SK-N-SH (cell line): ENCODE measurements at regions not wholly inside any gene's neighbourhood (a gene's known extent, or its start where the extent isn't known, plus 50 kb on each side); places are given as distances from the start of the nearest gene placed in this dataset.
"Not testable (repeated sequence)": the region's sequence is repeated elsewhere in the genome, so short reads cannot be mapped to it uniquely, and the experiment has no call there.

Source experiments
- CTCF ChIA-PET: fragments of 300-600, 350-600 bp; formaldehyde crosslinking; extraction: SDS; loops from one replicate; lab custom pipeline; 2021; lab: Yijun Ruan, JAX
- POLR2A ChIA-PET: fragments of 350-600 bp; sonication (Branson Sonifier 250); formaldehyde crosslinking; extraction: SDS; loops from one replicate; lab custom pipeline; 2020; ENCODE audit warnings: antibody characterized with exemption, inconsistent platforms; lab: Yijun Ruan, JAX
- DNase-seq: peaks from one replicate; pipeline ENCODE4 v3.0.0; 2012
- H2AFZ ChIP-seq: fragments of 200-600 bp; sonication (generic); 2 replicates; pipeline ENCODE4 v1.8.1; 2016; ENCODE audit warnings: antibody characterized with exemption, mild to moderate bottlenecking, low read depth
- H3F3A ChIP-seq: fragments of 200-600 bp; sonication (generic); replicated peaks from 2 replicates; pipeline ENCODE3; 2016; ENCODE audit warnings: antibody characterized with exemption, mild to moderate bottlenecking; ENCODE audit not compliant: insufficient read depth
- H3K27ac ChIP-seq, 2 experiments: fragments of 200-500 bp in 1 of 2; fragments of 200-600 bp in 1 of 2; sonication (Bioruptor generic) in 1 of 2; sonication (generic), shearing (Covaris generic) in 1 of 2; 2 replicates each; pipeline versions ENCODE4 v1.5.1 to v1.6.1; 2014 to 2016; ENCODE audit warnings: low read depth in 2 of 2, inconsistent platforms in 1 of 2, low read length in 1 of 2, mild to moderate bottlenecking in 1 of 2, mixed read lengths in 1 of 2
- H3K27me3 ChIP-seq: fragments of 200-600 bp; sonication (generic), shearing (Covaris generic); 2 replicates; pipeline ENCODE4 v1.6.1; 2016; ENCODE audit warnings: mixed run types; ENCODE audit not compliant: insufficient read depth
- H3K36me3 ChIP-seq, 2 experiments: fragments of 200-500 bp in 1 of 2; fragments of 200-600 bp in 1 of 2; sonication (Bioruptor generic) in 1 of 2; sonication (generic) in 1 of 2; replicated peaks in 1 of 2; 2 replicates each; pipeline versions ENCODE3 to v1.5.1; 2014 to 2016; ENCODE audit warnings: low read length in 1 of 2, mild to moderate bottlenecking in 1 of 2; ENCODE audit not compliant: insufficient read depth in 2 of 2, control insufficient read depth in 1 of 2
- H3K4me1 ChIP-seq, 2 experiments: fragments of 200-500 bp in 1 of 2; fragments of 200-600 bp in 1 of 2; sonication (Bioruptor generic) in 1 of 2; sonication (generic), shearing (Covaris generic) in 1 of 2; 2 replicates each; pipeline versions ENCODE4 v1.5.1 to v1.6.1; 2014 to 2016; ENCODE audit warnings: low read depth in 1 of 2, low read length in 1 of 2, mixed run types in 1 of 2; ENCODE audit not compliant: insufficient read depth in 2 of 2, control insufficient read depth in 1 of 2
- H3K4me2 ChIP-seq: fragments of 200-600 bp; sonication (generic), shearing (Covaris generic); 2 replicates; pipeline ENCODE4 v1.6.1; 2017; ENCODE audit warnings: mixed run types
- H3K4me3 ChIP-seq, 2 experiments: fragments of 200-500 bp in 1 of 2; fragments of 200-600 bp in 1 of 2; sonication (Bioruptor generic) in 1 of 2; sonication (generic), shearing (Covaris generic) in 1 of 2; 2 replicates each; pipeline versions ENCODE4 v1.5.1 to v1.8.1; 2014 to 2016; ENCODE audit warnings: low read depth in 2 of 2, inconsistent platforms in 1 of 2, low read length in 1 of 2, mild to moderate bottlenecking in 1 of 2, mixed read lengths in 1 of 2, moderate library complexity in 1 of 2
- H3K79me2 ChIP-seq: fragments of 200-600 bp; sonication (generic); 2 replicates; pipeline ENCODE4 v1.8.1; 2017; ENCODE audit warnings: mild to moderate bottlenecking; ENCODE audit not compliant: insufficient read depth
- H3K9ac ChIP-seq: fragments of 200-600 bp; sonication (generic); 2 replicates; pipeline ENCODE4 v1.6.1; 2017; ENCODE audit warnings: mixed run types
- H3K9me2 ChIP-seq: fragments of 200-600 bp; sonication (generic); 2 replicates; pipeline ENCODE4 v1.6.1; 2017; ENCODE audit warnings: mixed run types
- H3K9me3 ChIP-seq: fragments of 200-600 bp; sonication (generic); 2 replicates; pipeline ENCODE4 v1.6.1; 2017; ENCODE audit warnings: mixed run types, mild to moderate bottlenecking, moderate library complexity
- H4K20me1 ChIP-seq: fragments of 200-600 bp; sonication (generic); 2 replicates; pipeline ENCODE4 v1.6.1; 2017; ENCODE audit warnings: mild to moderate bottlenecking, mixed run types; ENCODE audit not compliant: insufficient read depth
- ELF1 ChIP-seq: IDR thresholded peaks from 2 replicates; pipeline ENCODE4 v1.4.0; 2012
- EP300 ChIP-seq, 2 experiments: IDR thresholded peaks; 2 replicates each; pipeline versions ENCODE4 v1.4.0 to v1.6.1; 2012; ENCODE audit warnings: borderline replicate concordance in 1 of 2, low read depth in 1 of 2, low read length in 1 of 2
- EZH2phosphoT487 ChIP-seq: fragments of 200-600 bp; sonication (generic); IDR thresholded peaks from 2 replicates; pipeline ENCODE4 v1.6.1; 2017; ENCODE audit warnings: low read depth, mixed run types, mild to moderate bottlenecking, antibody characterized with exemption, moderate library complexity, borderline replicate concordance
- GATA2 ChIP-seq: sonication (generic); formaldehyde crosslinking; IDR thresholded peaks from 2 replicates; pipeline ENCODE4 v1.5.0; 2020; ENCODE audit warnings: mild to moderate bottlenecking, missing genetic modification reagents
- RAD21 ChIP-seq: IDR thresholded peaks from 2 replicates; pipeline ENCODE4 v1.6.1; 2012; ENCODE audit warnings: mild to moderate bottlenecking, low read length
- RCOR1 ChIP-seq: fragments of 150-350 bp; IDR thresholded peaks from 2 replicates; pipeline ENCODE4 v1.6.1; 2017; ENCODE audit warnings: antibody characterized with exemption, low read length
- SIN3A ChIP-seq: IDR thresholded peaks from 2 replicates; pipeline ENCODE4 v1.6.1; 2012; ENCODE audit warnings: low read depth, mild to moderate bottlenecking, low read length, moderate library complexity, borderline replicate concordance
- SMC3 ChIP-seq: IDR thresholded peaks from 2 replicates; pipeline ENCODE4 v1.6.1; 2012; ENCODE audit warnings: low read depth, low read length, improper control_type of control experiment
- TCF12 ChIP-seq: IDR thresholded peaks from 2 replicates; pipeline ENCODE4 v1.4.0; 2012
- USF1 ChIP-seq: IDR thresholded peaks from 2 replicates; pipeline ENCODE4 v1.4.0; 2012; ENCODE audit warnings: low read depth, borderline replicate concordance
- WGBS: methylation state at CpG from one replicate; pipeline ENCODE4 v1.1.6; 2017; ENCODE audit warnings: low lambda C conversion rate; 5-methylcytosine and 5-hydroxymethylcytosine counted together
- TF ChIP-seq, protein P1 (sequence below): fragments of 200-600 bp; sonication (generic); IDR thresholded peaks from 2 replicates; pipeline ENCODE4 v1.6.1; 2017; ENCODE audit warnings: antibody characterized with exemption, mild to moderate bottlenecking, moderate library complexity
- TF ChIP-seq, protein P2 (sequence below): fragments of 150-350 bp; IDR thresholded peaks from 2 replicates; pipeline ENCODE4 v1.6.1; 2017; ENCODE audit warnings: antibody characterized with exemption, low read length, low read depth, borderline replicate concordance
- TF ChIP-seq, protein P3 (sequence below): IDR thresholded peaks from 2 replicates; pipeline ENCODE4 v1.4.0; 2012; ENCODE audit warnings: low read depth, borderline replicate concordance

DNA sequence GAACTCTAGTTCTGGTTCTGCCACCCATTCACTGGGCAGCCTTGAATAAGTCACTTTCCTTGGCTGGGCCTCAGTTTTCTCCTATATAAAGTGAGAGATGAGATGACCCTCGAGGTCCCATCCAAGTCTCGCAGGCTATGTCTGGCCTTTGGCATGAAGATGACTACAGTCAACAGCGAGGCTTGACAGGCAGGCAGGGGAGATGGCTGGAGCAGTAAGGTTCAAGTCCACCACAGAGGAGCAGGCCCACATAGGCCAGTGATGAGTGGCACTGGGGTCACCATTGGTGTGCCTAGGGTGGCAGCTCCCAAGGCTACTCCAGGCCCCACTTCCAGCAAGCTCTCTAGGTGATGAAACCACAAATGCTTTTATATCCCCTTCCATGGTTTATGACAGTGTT lies 161.4 kb downstream of the ZFP36L2 start:
- no peaks in the 10 kb centered on the region for H3K36me3 ChIP-seq
- no peak overlapping the region for H2AFZ ChIP-seq
- H3K79me2 ChIP-seq: no peaks in the 10 kb centered on the region
- CTCF ChIA-PET: interaction anchor here (1.3 kb wide), 1 partner anchor 27 kb away, joined by 4 read pairs; no protein-coding TSS in a partner anchor
- no peak overlapping the region for H3K4me3 ChIP-seq
- H4K20me1 ChIP-seq: no peaks in the 10 kb centered on the region
- no peak overlapping the region for H3K4me2 ChIP-seq
- H3K4me1 ChIP-seq: peaks cover 0 to 25% of the 10 kb centered on the region in 2 experiments; a peak in 1 of 4 replicates
- H3K27ac ChIP-seq: no peak overlapping the region
- H3K9me2 ChIP-seq: no peaks in the 10 kb centered on the region
- peaks cover 9% of the 10 kb centered on the region for H3F3A ChIP-seq
- no peaks in the 10 kb centered on the region for H3K27me3 ChIP-seq
- POLR2A ChIA-PET: no interaction called here
- TF ChIP-seq ELF1 (no peak), EP300 (IDR thresholded peaks at IDR 0.05; ENCODE audit: borderline replicate concordance in 1 of 2, low read depth in 1 of 2, low read length in 1 of 2) (no peak), USF1 (no peak), RCOR1 (no peak), GATA2 (CRISPR knock-in tag) (no peak), SMC3 (no peak), EZH2phosphoT487 (no peak)
- TF ChIP-seq, protein P1, sequence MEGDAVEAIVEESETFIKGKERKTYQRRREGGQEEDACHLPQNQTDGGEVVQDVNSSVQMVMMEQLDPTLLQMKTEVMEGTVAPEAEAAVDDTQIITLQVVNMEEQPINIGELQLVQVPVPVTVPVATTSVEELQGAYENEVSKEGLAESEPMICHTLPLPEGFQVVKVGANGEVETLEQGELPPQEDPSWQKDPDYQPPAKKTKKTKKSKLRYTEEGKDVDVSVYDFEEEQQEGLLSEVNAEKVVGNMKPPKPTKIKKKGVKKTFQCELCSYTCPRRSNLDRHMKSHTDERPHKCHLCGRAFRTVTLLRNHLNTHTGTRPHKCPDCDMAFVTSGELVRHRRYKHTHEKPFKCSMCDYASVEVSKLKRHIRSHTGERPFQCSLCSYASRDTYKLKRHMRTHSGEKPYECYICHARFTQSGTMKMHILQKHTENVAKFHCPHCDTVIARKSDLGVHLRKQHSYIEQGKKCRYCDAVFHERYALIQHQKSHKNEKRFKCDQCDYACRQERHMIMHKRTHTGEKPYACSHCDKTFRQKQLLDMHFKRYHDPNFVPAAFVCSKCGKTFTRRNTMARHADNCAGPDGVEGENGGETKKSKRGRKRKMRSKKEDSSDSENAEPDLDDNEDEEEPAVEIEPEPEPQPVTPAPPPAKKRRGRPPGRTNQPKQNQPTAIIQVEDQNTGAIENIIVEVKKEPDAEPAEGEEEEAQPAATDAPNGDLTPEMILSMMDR: no peak
- H3K9ac ChIP-seq: no peak overlapping the region
- WGBS: 100% methylated on average over 3 of the region's 3 CpGs
- no peak for DNase-seq
- 0 out of 2 replicates have a peak, but pooled peaks cover 5% of the 10 kb centered on the region for H3K9me3 ChIP-seq

- H3K36me3 ChIP-seq, POLR2A ChIA-PET, H4K20me1 ChIP-seq, H3K9me2 ChIP-seq, H3K9me3 ChIP-seq, H3K4me3 ChIP-seq, H3K79me2 ChIP-seq, H2AFZ ChIP-seq, H3K9ac ChIP-seq, H3K27me3 ChIP-seq, CTCF ChIA-PET, DNase-seq, H3K4me2 ChIP-seq, H3K27ac ChIP-seq: not testable (repeated sequence)
- peaks cover 25% of the 10 kb centered on the region for H3F3A ChIP-seq
- WGBS: 100% methylated on average over 2 of the region's 32 CpGs
- peaks cover 12 to 27% of the 10 kb centered on the region in 2 experiments for H3K4me1 ChIP-seq
Measured at GRCh38 chr2:43063096-43063495, 163.3 kb downstream of the ZFP36L2 start.

DNA sequence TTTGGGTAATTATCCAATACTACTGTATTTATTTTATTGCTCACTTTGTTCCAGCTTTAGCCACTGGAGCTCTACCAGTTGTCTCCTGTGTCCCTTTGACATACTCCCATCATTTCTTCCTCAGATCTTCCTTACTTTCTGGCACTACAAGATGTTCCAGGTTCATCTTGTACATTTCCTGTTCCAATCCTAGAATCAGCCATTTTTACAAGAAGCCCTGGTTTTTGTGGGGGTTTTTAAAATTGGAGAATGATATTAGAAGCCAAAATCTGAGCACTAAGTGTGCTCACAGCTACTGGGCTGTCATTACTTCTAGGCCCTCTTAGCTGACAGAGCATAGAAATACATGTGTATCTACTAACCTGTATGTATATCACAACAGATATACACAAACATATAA lies 164.3 kb downstream of the ZFP36L2 start:
- TF ChIP-seq, protein P2, sequence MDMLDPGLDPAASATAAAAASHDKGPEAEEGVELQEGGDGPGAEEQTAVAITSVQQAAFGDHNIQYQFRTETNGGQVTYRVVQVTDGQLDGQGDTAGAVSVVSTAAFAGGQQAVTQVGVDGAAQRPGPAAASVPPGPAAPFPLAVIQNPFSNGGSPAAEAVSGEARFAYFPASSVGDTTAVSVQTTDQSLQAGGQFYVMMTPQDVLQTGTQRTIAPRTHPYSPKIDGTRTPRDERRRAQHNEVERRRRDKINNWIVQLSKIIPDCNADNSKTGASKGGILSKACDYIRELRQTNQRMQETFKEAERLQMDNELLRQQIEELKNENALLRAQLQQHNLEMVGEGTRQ: no peak
- TF ChIP-seq TCF12 (no peak), ELF1 (no peak), SIN3A (no peak), RAD21 (no peak)
- TF ChIP-seq, protein P3, sequence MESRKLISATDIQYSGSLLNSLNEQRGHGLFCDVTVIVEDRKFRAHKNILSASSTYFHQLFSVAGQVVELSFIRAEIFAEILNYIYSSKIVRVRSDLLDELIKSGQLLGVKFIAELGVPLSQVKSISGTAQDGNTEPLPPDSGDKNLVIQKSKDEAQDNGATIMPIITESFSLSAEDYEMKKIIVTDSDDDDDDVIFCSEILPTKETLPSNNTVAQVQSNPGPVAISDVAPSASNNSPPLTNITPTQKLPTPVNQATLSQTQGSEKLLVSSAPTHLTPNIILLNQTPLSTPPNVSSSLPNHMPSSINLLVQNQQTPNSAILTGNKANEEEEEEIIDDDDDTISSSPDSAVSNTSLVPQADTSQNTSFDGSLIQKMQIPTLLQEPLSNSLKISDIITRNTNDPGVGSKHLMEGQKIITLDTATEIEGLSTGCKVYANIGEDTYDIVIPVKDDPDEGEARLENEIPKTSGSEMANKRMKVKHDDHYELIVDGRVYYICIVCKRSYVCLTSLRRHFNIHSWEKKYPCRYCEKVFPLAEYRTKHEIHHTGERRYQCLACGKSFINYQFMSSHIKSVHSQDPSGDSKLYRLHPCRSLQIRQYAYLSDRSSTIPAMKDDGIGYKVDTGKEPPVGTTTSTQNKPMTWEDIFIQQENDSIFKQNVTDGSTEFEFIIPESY: no peak
- POLR2A ChIA-PET: interaction anchor here (1.5 kb wide), 1 partner anchor 159 kb away, joined by 4 read pairs; no protein-coding TSS in a partner anchor
- Histone ChIP-seq H2AFZ (no peak overlapping the region), H3K79me2 (no peaks in the 10 kb centered on the region), H4K20me1 (no peaks in the 10 kb centered on the region), H3K9me3 (0 out of 2 replicates have a peak, but pooled peaks cover 5% of the 10 kb centered on the region), H3K9ac (no peak overlapping the region), H3K4me2 (no peak overlapping the region), H3K27ac (no peak overlapping the region), H3F3A (peaks cover 25% of the 10 kb centered on the region), H3K27me3 (no peaks in the 10 kb centered on the region), H3K4me3 (no peak overlapping the region), H3K9me2 (no peaks in the 10 kb centered on the region), H3K36me3 (no peaks in the 10 kb centered on the region), H3K4me1 (peaks cover 23 to 29% of the 10 kb centered on the region in 2 experiments)
- no peak for DNase-seq
- CTCF ChIA-PET: interaction anchor here (0.6 kb wide), 1 partner anchor 165 kb away, joined by 3 read pairs; the partner anchor contains the start of gene ZFP36L2
